Activated T-helper 2 cell treated with anti-CD3 and anti-CD28 coated beads, Interferon-gamma antibody, Interleukin-2, Interleukin-4, amounts not matched to agents 10 μg/mL and 5 μg/mL and 100 μg/mL, durations not matched to agents 14 hours and 24 hours and 36 hours (primary cell): ENCODE measurements at regions not wholly inside any gene's neighbourhood (a gene's known extent, or its start where the extent isn't known, plus 50 kb on each side); places are given as distances from the start of the nearest gene placed in this dataset.

ENCODE experiments used
- DNase-seq: peaks from one replicate; pipeline ENCODE4 v3.0.0; 2021; ENCODE audit warnings: low spot score
- H3K27ac Mint-ChIP-seq: one replicate; pipeline ENCODE4 v1.8.0; 2021; ENCODE audit warnings: mixed read lengths
- H3K27me3 Mint-ChIP-seq: one replicate; pipeline ENCODE4 v1.8.0; 2021; ENCODE audit warnings: low read depth, mixed read lengths
- H3K36me3 Mint-ChIP-seq: one replicate; pipeline ENCODE4 v1.8.0; 2021; ENCODE audit warnings: low read depth, mixed read lengths
- H3K4me1 Mint-ChIP-seq: one replicate; pipeline ENCODE4 v1.8.0; 2021; ENCODE audit warnings: low read depth, mixed read lengths
- H3K4me3 Mint-ChIP-seq: one replicate; pipeline ENCODE4 v1.8.0; 2021; ENCODE audit warnings: low read depth, mild to moderate bottlenecking, moderate library complexity, mixed read lengths
- H3K9me3 Mint-ChIP-seq: one replicate; pipeline ENCODE4 v1.8.0; 2021; ENCODE audit warnings: mixed read lengths
- intact Hi-C: fragments of 100-400 bp; cut with micrococcal nuclease; formaldehyde crosslinking; loops from one replicate; pipeline ENCODE4 v1.15.1; 2023

DNA sequence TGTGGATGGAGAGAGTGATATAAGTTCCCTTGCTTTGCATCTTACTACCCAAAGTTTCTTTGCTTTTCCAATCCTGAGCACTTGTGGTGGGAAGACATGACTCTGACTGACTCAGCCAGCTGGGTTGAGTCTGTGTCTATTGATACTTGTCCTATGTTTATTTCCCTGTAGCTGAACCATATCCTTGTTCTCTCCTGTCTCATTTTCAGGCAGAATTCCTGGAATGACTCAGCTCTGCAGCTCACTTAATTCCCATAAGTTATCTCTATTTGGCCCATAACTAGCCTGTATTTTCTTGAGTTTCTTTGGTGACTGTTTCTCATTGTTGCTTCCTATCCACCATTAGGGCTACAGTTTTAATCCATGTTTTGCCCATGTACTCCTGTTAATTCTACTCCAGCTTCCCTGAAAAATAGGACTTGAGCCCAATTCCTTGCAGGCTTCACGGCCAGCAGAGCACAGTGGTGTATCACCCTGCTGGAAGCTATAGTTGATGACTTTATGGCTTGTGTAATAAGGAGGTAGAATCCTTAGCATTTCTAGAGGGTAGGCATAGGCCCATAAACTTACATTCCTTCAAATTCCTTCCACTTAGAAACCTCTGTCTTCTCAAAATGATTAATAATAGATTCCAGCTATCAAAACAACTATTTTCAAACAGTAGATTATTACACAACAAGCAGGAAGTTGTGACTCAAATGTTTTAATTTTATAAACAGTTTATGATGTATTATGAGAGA, 183.1 kb downstream of the TMTC3 start:
- no peak overlapping the region for H3K27ac Mint-ChIP-seq
- peaks cover 5% of the 10 kb centered on the region for H3K27me3 Mint-ChIP-seq

GRCh38 chr12:88325816-88326189, 183.7 kb downstream of the TMTC3 start:
- DNase-seq = no peak
- Mint-ChIP-seq H3K27ac (no peak overlapping the region), H3K36me3 (no peaks in the 10 kb centered on the region), H3K4me3 (no peak overlapping the region), H3K9me3 (no peaks in the 10 kb centered on the region), H3K27me3 (peaks cover 5% of the 10 kb centered on the region), H3K4me1 (no peaks in the 10 kb centered on the region)
- intact Hi-C loops = no loop called here

More for the DNA sequence above, 183.1 kb downstream of the TMTC3 start:
- DNase-seq = no peak
- Mint-ChIP-seq H3K36me3 (no peaks in the 10 kb centered on the region), H3K4me3 (no peak overlapping the region), H3K9me3 (no peaks in the 10 kb centered on the region), H3K4me1 (no peaks in the 10 kb centered on the region)
- intact Hi-C loops = no loop called here

- Mint-ChIP-seq H3K4me1 (no peaks in the 10 kb centered on the region), H3K4me3 (no peak overlapping the region), H3K27me3 (peaks cover 7% of the 10 kb centered on the region), H3K36me3 (no peaks in the 10 kb centered on the region), H3K27ac (no peak overlapping the region), H3K9me3 (no peaks in the 10 kb centered on the region)
- intact Hi-C loops = no loop called here
- no peak for DNase-seq
These were observed 185.2 kb downstream of the TMTC3 start for GRCh38 chr12:88327276-88327675.

DNA sequence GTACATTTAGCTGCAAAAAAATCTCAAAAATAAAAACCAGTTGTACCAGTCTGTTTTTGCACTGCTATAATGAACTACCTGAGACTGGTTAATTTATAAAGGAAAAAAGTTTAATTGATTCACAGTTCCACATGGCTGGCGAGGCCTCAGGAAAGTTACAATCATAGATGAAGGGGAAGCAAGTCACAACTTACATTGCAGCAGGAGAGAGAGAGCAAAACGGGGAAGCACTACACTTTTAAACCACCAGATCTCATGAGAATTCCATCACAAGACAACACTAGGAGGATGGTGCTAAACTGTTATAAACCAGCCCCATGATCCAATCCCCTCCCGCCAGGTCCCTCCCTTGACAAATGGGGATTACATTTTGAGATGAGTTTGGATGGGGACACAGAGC, 186.0 kb downstream of the TMTC3 start:
- Mint-ChIP-seq H3K4me3 (no peak overlapping the region), H3K27me3 (peaks cover 7% of the 10 kb centered on the region), H3K9me3 (no peaks in the 10 kb centered on the region), H3K4me1 (no peaks in the 10 kb centered on the region), H3K36me3 (no peaks in the 10 kb centered on the region), H3K27ac (no peak overlapping the region)
- DNase-seq = no peak
- intact Hi-C loops = no loop called here

- Mint-ChIP-seq H3K9me3 (no peaks in the 10 kb centered on the region), H3K4me1 (no peaks in the 10 kb centered on the region), H3K36me3 (no peaks in the 10 kb centered on the region), H3K4me3 (no peak overlapping the region), H3K27me3 (peaks cover 6% of the 10 kb centered on the region), H3K27ac (no peak overlapping the region)
- intact Hi-C loops = no loop called here
- DNase-seq = no peak
These were observed 187.7 kb downstream of the TMTC3 start for GRCh38 chr12:88329833-88330232.

- no peak overlapping the region for H3K27ac Mint-ChIP-seq
These were observed 192.2 kb downstream of the TMTC3 start for GRCh38 chr12:88334271-88334670.

DNA sequence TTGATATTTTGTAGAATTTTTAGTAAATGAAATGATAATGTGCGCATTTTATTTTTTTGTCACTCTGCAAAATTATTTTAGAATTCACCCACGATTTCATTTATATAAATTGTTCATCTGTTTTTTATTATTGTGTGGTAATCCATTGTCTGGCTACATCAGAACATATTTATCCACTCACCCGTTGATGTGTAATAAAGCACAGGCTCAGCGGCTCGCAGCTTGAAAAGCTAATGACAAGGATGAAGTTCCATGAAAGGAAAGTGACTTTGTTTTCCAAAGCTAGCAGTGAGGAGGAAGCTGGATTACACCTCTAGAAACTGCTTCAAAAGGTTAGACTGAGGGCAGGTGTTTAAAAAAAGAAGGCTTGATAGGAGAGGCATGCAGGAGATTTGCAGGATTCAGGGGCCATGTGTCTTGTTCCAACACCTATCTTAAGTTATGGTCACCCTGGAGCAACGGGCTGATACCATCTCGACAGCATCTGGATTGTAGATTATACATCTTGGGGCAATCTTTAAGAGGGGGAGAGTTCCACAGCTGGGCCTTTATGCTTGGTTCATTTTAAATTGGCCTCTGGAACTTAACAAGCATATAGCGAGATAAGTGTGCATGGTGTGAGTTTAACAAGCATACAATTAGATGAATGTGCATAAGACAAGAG, 194.1 kb downstream of the TMTC3 start:
- intact Hi-C loops = no loop called here

More at GRCh38 chr12:88334271-88334670, 192.2 kb downstream of the TMTC3 start:
- Mint-ChIP-seq H3K27me3 (peaks cover 2% of the 10 kb centered on the region), H3K36me3 (no peaks in the 10 kb centered on the region), H3K4me1 (no peaks in the 10 kb centered on the region), H3K9me3 (no peaks in the 10 kb centered on the region), H3K4me3 (no peak overlapping the region)
- no peak for DNase-seq
- intact Hi-C loops = no loop called here

DNA sequence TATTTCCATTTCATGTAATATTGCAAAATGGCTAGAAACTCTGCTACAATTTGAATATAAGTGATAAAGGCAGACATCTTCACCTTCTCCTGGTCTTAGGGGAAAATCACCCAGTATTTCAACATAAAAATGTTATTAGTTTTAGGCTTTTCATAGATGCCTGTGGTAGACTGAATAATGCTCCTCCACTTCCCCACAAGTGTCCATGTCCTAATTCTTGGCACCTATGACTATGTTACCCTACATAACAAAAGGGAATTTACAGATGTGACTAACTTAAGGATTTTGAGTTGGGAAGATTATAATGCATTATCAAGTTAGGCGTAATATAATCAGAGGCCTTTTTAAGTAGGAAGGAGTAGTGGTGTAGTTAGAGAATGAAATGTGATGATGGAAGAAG, 196.4 kb downstream of the TMTC3 start:
- H3K27ac Mint-ChIP-seq = no peak overlapping the region
- no peak for DNase-seq
- H3K4me3 Mint-ChIP-seq = no peak overlapping the region
- peaks cover 8% of the 10 kb centered on the region for H3K9me3 Mint-ChIP-seq
- no peaks in the 10 kb centered on the region for H3K27me3 Mint-ChIP-seq
- H3K36me3 Mint-ChIP-seq = no peaks in the 10 kb centered on the region
- intact Hi-C loops = no loop called here
- peaks cover 2% of the 10 kb centered on the region for H3K4me1 Mint-ChIP-seq

More for the DNA sequence above, 194.1 kb downstream of the TMTC3 start:
- H3K27me3 Mint-ChIP-seq = peaks cover 2% of the 10 kb centered on the region
- no peak overlapping the region for H3K4me3 Mint-ChIP-seq
- DNase-seq = no peak
- peaks cover 8% of the 10 kb centered on the region for H3K9me3 Mint-ChIP-seq
- H3K4me1 Mint-ChIP-seq = peaks cover 2% of the 10 kb centered on the region
- no peaks in the 10 kb centered on the region for H3K36me3 Mint-ChIP-seq
- no peak overlapping the region for H3K27ac Mint-ChIP-seq

- Mint-ChIP-seq H3K4me3 (no peak overlapping the region), H3K4me1 (peaks cover 2% of the 10 kb centered on the region), H3K36me3 (no peaks in the 10 kb centered on the region), H3K27me3 (no peaks in the 10 kb centered on the region), H3K9me3 (peaks cover 8% of the 10 kb centered on the region), H3K27ac (no peak overlapping the region)
- no peak for DNase-seq
- intact Hi-C loops = no loop called here
These were observed 197.3 kb downstream of the TMTC3 start for GRCh38 chr12:88339254-88339949.

DNA sequence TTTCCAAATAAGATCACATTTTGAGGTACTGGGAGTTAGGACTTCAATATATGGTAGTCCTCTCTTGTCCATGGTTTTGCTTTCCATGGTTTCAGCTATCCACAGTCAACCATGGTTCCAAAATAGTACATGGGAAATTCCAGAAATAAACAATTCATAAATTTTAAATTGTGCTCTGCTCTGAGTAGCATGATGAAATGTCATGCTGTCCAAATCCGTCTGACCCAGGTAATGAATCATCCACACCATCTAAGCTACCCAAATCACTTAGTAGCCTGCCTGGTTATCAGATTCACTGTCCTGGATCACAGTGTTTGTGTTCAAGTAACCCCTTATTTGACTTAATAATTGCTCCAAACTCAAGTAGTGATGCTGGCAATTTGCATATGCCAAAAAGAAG, 197.9 kb downstream of the TMTC3 start:
- intact Hi-C loops = no loop called here
- no peaks in the 10 kb centered on the region for H3K27me3 Mint-ChIP-seq
- no peaks in the 10 kb centered on the region for H3K36me3 Mint-ChIP-seq
- peaks cover 8% of the 10 kb centered on the region for H3K9me3 Mint-ChIP-seq
- no peak overlapping the region for H3K27ac Mint-ChIP-seq
- H3K4me3 Mint-ChIP-seq = no peak overlapping the region
- peaks cover 2% of the 10 kb centered on the region for H3K4me1 Mint-ChIP-seq
- DNase-seq = no peak

GRCh38 chr12:88342251-88342806, 200.2 kb downstream of the TMTC3 start:
- Mint-ChIP-seq H3K36me3 (no peaks in the 10 kb centered on the region), H3K4me1 (peaks cover 2% of the 10 kb centered on the region), H3K9me3 (peaks cover 8% of the 10 kb centered on the region), H3K27me3 (no peaks in the 10 kb centered on the region), H3K27ac (no peak overlapping the region), H3K4me3 (no peak overlapping the region)
- no peak for DNase-seq
- intact Hi-C loops = no loop called here

DNA sequence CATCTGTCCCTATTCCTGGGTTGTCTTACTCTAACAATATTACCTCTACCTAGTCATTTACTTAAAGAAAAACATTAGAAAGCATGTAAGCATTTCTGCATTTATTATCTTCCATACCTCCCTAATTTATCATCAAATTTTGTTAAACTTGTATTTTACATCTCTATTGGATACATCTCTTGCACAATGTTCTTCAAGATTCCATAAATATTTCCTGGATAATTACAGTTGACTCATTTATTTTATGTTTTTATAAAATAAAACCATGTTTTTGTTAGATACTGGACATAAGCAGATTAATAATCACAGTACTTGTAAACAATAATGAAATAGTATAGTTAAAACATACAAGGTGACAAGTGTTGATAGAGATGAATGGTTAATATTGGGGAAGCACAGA, 209.0 kb downstream of the TMTC3 start:
- Mint-ChIP-seq H3K4me3 (no peak overlapping the region), H3K27ac (no peak overlapping the region), H3K9me3 (peaks cover 6% of the 10 kb centered on the region), H3K27me3 (no peaks in the 10 kb centered on the region), H3K4me1 (no peaks in the 10 kb centered on the region), H3K36me3 (no peaks in the 10 kb centered on the region)
- intact Hi-C loops = no loop called here
- no peak for DNase-seq

DNA sequence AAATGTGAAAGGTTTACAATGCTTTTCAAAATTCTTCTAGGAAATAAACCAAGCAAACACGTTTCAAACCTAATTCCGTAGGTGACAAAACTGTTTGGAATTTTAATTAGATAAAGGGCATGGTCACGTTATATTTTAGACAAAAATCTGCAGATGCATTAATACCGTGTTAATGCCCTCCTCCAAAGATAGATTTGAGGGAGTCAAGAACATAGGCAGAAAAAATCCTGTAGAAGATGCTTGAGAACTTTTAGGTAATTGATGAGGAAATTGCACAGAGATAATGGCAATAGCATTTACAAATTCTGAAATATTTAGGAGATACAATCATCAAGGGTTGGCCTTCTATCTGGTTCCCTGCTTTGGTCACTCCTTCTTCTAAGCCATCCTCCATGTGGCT, 212.6 kb downstream of the TMTC3 start:
- no peak overlapping the region for H3K4me3 Mint-ChIP-seq
- H3K9me3 Mint-ChIP-seq = peaks cover 11% of the 10 kb centered on the region
- no peak for DNase-seq

More for the DNA sequence above, 212.6 kb downstream of the TMTC3 start:
- no peak overlapping the region for H3K27ac Mint-ChIP-seq
- H3K27me3 Mint-ChIP-seq = no peaks in the 10 kb centered on the region
- intact Hi-C loops = no loop called here
- H3K36me3 Mint-ChIP-seq = no peaks in the 10 kb centered on the region
- H3K4me1 Mint-ChIP-seq = no peaks in the 10 kb centered on the region
